Keratinocyte (primary cell): ENCODE measurements at regions not wholly inside any gene's neighbourhood (a gene's known extent, or its start where the extent isn't known, plus 50 kb on each side); places are given as distances from the start of the nearest gene placed in this dataset.

ENCODE experiments used
- DNase-seq: peaks from one replicate; pipeline ENCODE4 v3.0.0-alpha.2; 2011; ENCODE audit warnings: low read depth, missing footprints, low spot score
- FAIRE-seq: peaks from 2 replicates; lab custom pipeline; 2011; peaks lifted over from hg19 to GRCh38; lab: Jason Lieb, UNC
- H2AFZ ChIP-seq: 2 replicates; pipeline ENCODE4 v1.6.0; 2012; ENCODE audit warnings: low read length, control low read depth, inconsistent platforms; ENCODE audit not compliant: control insufficient read depth
- H3K27ac ChIP-seq: 2 replicates; pipeline ENCODE4 v1.5.1; 2011; ENCODE audit warnings: low read length; ENCODE audit not compliant: control insufficient read depth, insufficient read depth
- H3K27me3 ChIP-seq: 3 replicates; pipeline ENCODE4 v1.6.0; 2011; ENCODE audit warnings: low read length; ENCODE audit not compliant: control insufficient read depth, insufficient read depth; ENCODE audit errors: extremely low read depth
- H3K36me3 ChIP-seq, 2 experiments: 2 replicates in 1 of 2; 3 replicates in 1 of 2; pipeline ENCODE4 v1.5.1; 2011; ENCODE audit warnings: low read length in 2 of 2, mild to moderate bottlenecking in 1 of 2; ENCODE audit not compliant: control insufficient read depth in 2 of 2, insufficient read depth in 2 of 2; ENCODE audit errors: extremely low read depth in 1 of 2
- H3K4me1 ChIP-seq: 3 replicates; pipeline ENCODE4 v1.5.1; 2011; ENCODE audit warnings: low read length; ENCODE audit not compliant: control insufficient read depth, insufficient read depth; ENCODE audit errors: extremely low read depth
- H3K4me2 ChIP-seq: 3 replicates; pipeline ENCODE4 v1.6.0; 2011; ENCODE audit warnings: low read depth, low read length; ENCODE audit not compliant: control insufficient read depth, insufficient read depth; ENCODE audit errors: extremely low read depth
- H3K4me3 ChIP-seq, 3 experiments: fragments of 200-600 bp in 1 of 3; sonication (generic) in 1 of 3; 2 replicates in 2 of 3; 3 replicates in 1 of 3; pipeline ENCODE4 v1.5.1; 2011 to 2016; ENCODE audit warnings: low read length in 3 of 3, mild to moderate bottlenecking in 3 of 3, control low read depth in 2 of 3, inconsistent platforms in 1 of 3, low read depth in 1 of 3, mixed read lengths in 1 of 3, mixed run types in 1 of 3, moderate library complexity in 1 of 3; ENCODE audit not compliant: control insufficient read depth in 2 of 3, insufficient read depth in 2 of 3; ENCODE audit errors: extremely low read depth in 1 of 3
- H3K79me2 ChIP-seq: 2 replicates; pipeline ENCODE4 v1.6.0; 2012; ENCODE audit warnings: low read length; ENCODE audit not compliant: control insufficient read depth, insufficient read depth
- H3K9ac ChIP-seq: 3 replicates; pipeline ENCODE4 v1.6.0; 2011; ENCODE audit warnings: low read length; ENCODE audit not compliant: control insufficient read depth, insufficient read depth; ENCODE audit errors: extremely low read depth
- H3K9me1 ChIP-seq: 3 replicates; pipeline ENCODE4 v1.6.0; 2011; ENCODE audit warnings: low read length; ENCODE audit not compliant: control insufficient read depth, insufficient read depth; ENCODE audit errors: extremely low read depth
- H3K9me3 ChIP-seq: 2 replicates; pipeline ENCODE4 v1.5.1; 2012; ENCODE audit warnings: low read depth, low read length; ENCODE audit not compliant: control insufficient read depth
- H4K20me1 ChIP-seq: 3 replicates; pipeline ENCODE4 v1.6.0; 2011; ENCODE audit warnings: low read length; ENCODE audit not compliant: control insufficient read depth, insufficient read depth; ENCODE audit errors: extremely low read depth
- CTCF ChIP-seq, 3 experiments: IDR thresholded peaks in 1 of 3; conservative IDR thresholded peaks in 1 of 3; optimal IDR thresholded peaks in 1 of 3; 2 replicates in 2 of 3; 3 replicates in 1 of 3; pipeline versions ENCODE3 to v1.5.1; 2011; ENCODE audit warnings: low read length in 3 of 3, mild to moderate bottlenecking in 3 of 3, moderate library complexity in 2 of 3, control low read depth in 1 of 3, inconsistent platforms in 1 of 3; ENCODE audit not compliant: insufficient read depth in 2 of 3; ENCODE audit errors: extremely low read depth in 1 of 3
- EZH2 ChIP-seq: IDR thresholded peaks from one replicate; pipeline ENCODE4 v1.6.1; 2012; ENCODE audit warnings: inconsistent platforms, mild to moderate bottlenecking, low read length, moderate library complexity
- dilution Hi-C: fragments of 300-500 bp; cut with MboI; formaldehyde crosslinking; loops from one replicate; pipeline ENCODE4 v1.7.0; 2020; ENCODE audit warnings: low sequenced_read_pairs; ENCODE audit not compliant: extremely low pct_ligation_motif_present

GRCh38 chr10:84693006-84693405 is 364.6 kb downstream of the CCSER2 start:
- DNase-seq, result peak; percentile 21
- TF ChIP-seq CTCF (optimal IDR thresholded peaks at IDR 0.05 in 1 of 3, IDR thresholded peaks at IDR 0.05 in 1 of 3, conservative IDR thresholded peaks at IDR 0.05 in 1 of 3; ENCODE audit: extremely low read depth in 1 of 3, insufficient read depth in 2 of 3, low read length in 3 of 3), result no peak
- no peak for TF ChIP-seq EZH2
- Histone ChIP-seq H3K4me2 (no peak overlapping the region), H3K9me3 (no peaks in the 10 kb centered on the region), H3K9ac (no peak overlapping the region), H3K27me3 (no peaks in the 10 kb centered on the region), H3K4me3 (no peak overlapping the region), H3K27ac (no peak overlapping the region), H3K79me2 (no peaks in the 10 kb centered on the region), H3K36me3 (no peaks in the 10 kb centered on the region), H3K9me1 (no peaks in the 10 kb centered on the region), H3K4me1 (no peaks in the 10 kb centered on the region), H2AFZ (no peak overlapping the region), H4K20me1 (no peaks in the 10 kb centered on the region)
- dilution Hi-C loops, result no loop called here
- no peak for FAIRE-seq

- Histone ChIP-seq H3K9me1 (no peaks in the 10 kb centered on the region), H4K20me1 (no peaks in the 10 kb centered on the region), H3K4me3 (no peak overlapping the region), H3K9me3 (no peaks in the 10 kb centered on the region), H3K36me3 (no peaks in the 10 kb centered on the region), H3K27me3 (no peaks in the 10 kb centered on the region), H3K4me2 (no peak overlapping the region), H3K4me1 (no peaks in the 10 kb centered on the region), H3K79me2 (no peaks in the 10 kb centered on the region), H3K9ac (no peak overlapping the region), H2AFZ (no peak overlapping the region), H3K27ac (no peak overlapping the region)
- dilution Hi-C loops, result no loop called here
- DNase-seq (no peak), FAIRE-seq (no peak)
- no peak for TF ChIP-seq EZH2
- TF ChIP-seq CTCF (optimal IDR thresholded peaks at IDR 0.05 in 1 of 3, IDR thresholded peaks at IDR 0.05 in 1 of 3, conservative IDR thresholded peaks at IDR 0.05 in 1 of 3; ENCODE audit: extremely low read depth in 1 of 3, insufficient read depth in 2 of 3, low read length in 3 of 3), result no peak
These were observed 367.5 kb downstream of the CCSER2 start for GRCh38 chr10:84695902-84696301.
